ENCODE measurements at regions not wholly inside any gene's neighbourhood (a gene's known extent, or its start where the extent isn't known, plus 50 kb on each side); places are given as distances from the start of the nearest gene placed in this dataset.

GRCh38 chr6:169386411-169387057 is 132.9 kb upstream of the THBS2 start:
- POLR2A ChIA-PET: no interaction called here
- 39% methylated on average over 17 of the region's 20 CpGs for WGBS (ENCODE audit: low lambda C conversion rate)
- H3K4me3 ChIP-seq (ENCODE audit: low read depth in 2 of 2, low read length in 1 of 2): no peak overlapping the region; a peak in 1 of 4 replicates
- H2AFZ ChIP-seq (ENCODE audit: low read depth): no peak overlapping the region
- no peaks in the 10 kb centered on the region; a peak in 1 of 4 replicates for H3K4me1 ChIP-seq (ENCODE audit: control insufficient read depth in 1 of 2, insufficient read depth in 2 of 2, low read depth in 1 of 2, low read length in 1 of 2)
- peak; percentile 24 for DNase-seq
- H3K9me2 ChIP-seq: no peaks in the 10 kb centered on the region
- CTCF ChIA-PET: interaction anchor here (1.2 kb wide), 1 partner anchor 58 kb away, joined by 3 read pairs; no protein-coding TSS in a partner anchor
- H3K9ac ChIP-seq: no peak overlapping the region
- no peak overlapping the region for H3K4me2 ChIP-seq
- H3F3A ChIP-seq (replicated peaks; ENCODE audit: insufficient read depth): no peaks in the 10 kb centered on the region
- H3K36me3 ChIP-seq (replicated peaks in 1 of 2; ENCODE audit: control insufficient read depth in 1 of 2, insufficient read depth in 2 of 2, low read length in 1 of 2): no peaks in the 10 kb centered on the region
- no peaks in the 10 kb centered on the region for H3K79me2 ChIP-seq (ENCODE audit: insufficient read depth)
- no peaks in the 10 kb centered on the region for H4K20me1 ChIP-seq (ENCODE audit: insufficient read depth)
- TF ChIP-seq MEF2A (IDR thresholded peaks at IDR 0.05; ENCODE audit: borderline replicate concordance, low read depth) (no peak), MAX (IDR thresholded peaks at IDR 0.05; ENCODE audit: low read depth) (no peak), GABPA (IDR thresholded peaks at IDR 0.05; ENCODE audit: low read depth) (no peak), GATA2 (CRISPR knock-in tag; IDR thresholded peaks at IDR 0.05) (no peak), RCOR1 (IDR thresholded peaks at IDR 0.05; ENCODE audit: low read length) (no peak), RFX5 (IDR thresholded peaks at IDR 0.05; ENCODE audit: low read length) (no peak), TCF12 (IDR thresholded peaks at IDR 0.05) (no peak), ZBTB33 (IDR thresholded peaks at IDR 0.05; ENCODE audit: borderline replicate concordance, low read depth) (no peak), RXRA (IDR thresholded peaks at IDR 0.05; ENCODE audit: borderline replicate concordance, low read depth) (no peak), JUND (IDR thresholded peaks at IDR 0.05) (no peak), CHD2 (IDR thresholded peaks at IDR 0.05; ENCODE audit: low read length, partially characterized antibody) (no peak), TAF1 (IDR thresholded peaks at IDR 0.05; ENCODE audit: borderline replicate concordance, low read depth, low read length) (no peak), EZH2phosphoT487 (IDR thresholded peaks at IDR 0.05; ENCODE audit: borderline replicate concordance, low read depth) (no peak), YY1 (IDR thresholded peaks at IDR 0.05; ENCODE audit: low read depth) (no peak), EP300 (IDR thresholded peaks at IDR 0.05; ENCODE audit: borderline replicate concordance in 1 of 2, low read depth in 1 of 2, low read length in 1 of 2) (no peak), SMC3 (IDR thresholded peaks at IDR 0.05; ENCODE audit: low read depth, low read length) (no peak), USF1 (IDR thresholded peaks at IDR 0.05; ENCODE audit: borderline replicate concordance, low read depth) (no peak)
- TF ChIP-seq, protein P1, sequence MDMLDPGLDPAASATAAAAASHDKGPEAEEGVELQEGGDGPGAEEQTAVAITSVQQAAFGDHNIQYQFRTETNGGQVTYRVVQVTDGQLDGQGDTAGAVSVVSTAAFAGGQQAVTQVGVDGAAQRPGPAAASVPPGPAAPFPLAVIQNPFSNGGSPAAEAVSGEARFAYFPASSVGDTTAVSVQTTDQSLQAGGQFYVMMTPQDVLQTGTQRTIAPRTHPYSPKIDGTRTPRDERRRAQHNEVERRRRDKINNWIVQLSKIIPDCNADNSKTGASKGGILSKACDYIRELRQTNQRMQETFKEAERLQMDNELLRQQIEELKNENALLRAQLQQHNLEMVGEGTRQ (IDR thresholded peaks at IDR 0.05; ENCODE audit: borderline replicate concordance, low read depth, low read length): no peak
- H3K27ac ChIP-seq (ENCODE audit: low read depth in 2 of 2, low read length in 1 of 2): no peak overlapping the region
- no peaks in the 10 kb centered on the region for H3K27me3 ChIP-seq (ENCODE audit: insufficient read depth)
- H3K9me3 ChIP-seq: no peaks in the 10 kb centered on the region
